CD4-positive, alpha-beta memory T cell (primary cell): ENCODE measurements at regions not wholly inside any gene's neighbourhood (a gene's known extent, or its start where the extent isn't known, plus 50 kb on each side); places are given as distances from the start of the nearest gene placed in this dataset.

Source experiments
- CTCF ChIA-PET: fragments of 350-600 bp; sonication (Branson Sonifier 250); formaldehyde crosslinking; loops from one replicate; lab custom pipeline; 2021; ENCODE audit warnings: inconsistent platforms; ENCODE audit not compliant: partially characterized antibody; lab: Charles Lee
- POLR2A ChIA-PET: fragments of 350-600 bp; sonication (Branson Sonifier 250); formaldehyde crosslinking; loops from one replicate; lab custom pipeline; 2021; ENCODE audit not compliant: partially characterized antibody; lab: Charles Lee
- DNase-seq, 5 donors: peaks; one replicate each; pipeline versions ENCODE4 v3.0.0 to v3.0.0-alpha.2; 2020 to 2022; ENCODE audit warnings: mixed read lengths in 1 of 5
- H3K27ac ChIP-seq: one replicate; pipeline ENCODE4 v1.7.0; 2013; ENCODE audit warnings: low read depth, low read length
- H3K27me3 ChIP-seq: 2 replicates; pipeline ENCODE4 v1.7.0; 2013; ENCODE audit warnings: mild to moderate bottlenecking, low read length, moderate library complexity; ENCODE audit not compliant: insufficient read depth
- H3K36me3 ChIP-seq: 2 replicates; pipeline ENCODE4 v1.7.0; 2013; ENCODE audit warnings: mild to moderate bottlenecking, low read length, moderate library complexity; ENCODE audit not compliant: insufficient read depth
- H3K4me1 ChIP-seq: 2 replicates; pipeline ENCODE4 v1.7.0; 2013; ENCODE audit warnings: mild to moderate bottlenecking, low read length, moderate library complexity; ENCODE audit not compliant: insufficient read depth
- H3K4me3 ChIP-seq, 2 donors: one replicate each; pipeline ENCODE4 v1.7.0; 2013; ENCODE audit warnings: low read length in 2 of 2, mild to moderate bottlenecking in 1 of 2
- H3K9me3 ChIP-seq, 2 donors: one replicate each; pipeline ENCODE4 v1.7.0; 2013; ENCODE audit warnings: low read length in 2 of 2, control low read depth in 1 of 2; ENCODE audit not compliant: control insufficient read depth in 1 of 2
- H3K27ac Mint-ChIP-seq, 7 donors: one replicate each; pipeline ENCODE4 v1.8.0; 2020 to 2021; ENCODE audit warnings: mixed read lengths in 7 of 7, mild to moderate bottlenecking in 6 of 7, inconsistent platforms in 3 of 7, moderate library complexity in 3 of 7
- H3K27me3 Mint-ChIP-seq, 2 donors: one replicate each; pipeline ENCODE4 v1.8.0; 2020 to 2021; ENCODE audit warnings: mixed read lengths in 2 of 2
- H3K36me3 Mint-ChIP-seq, 2 donors: one replicate each; pipeline ENCODE4 v1.8.0; 2020 to 2021; ENCODE audit warnings: mixed read lengths in 2 of 2, inconsistent platforms in 1 of 2, mild to moderate bottlenecking in 1 of 2
- H3K4me1 Mint-ChIP-seq, 4 donors: one replicate each; pipeline ENCODE4 v1.8.0; 2020 to 2021; ENCODE audit warnings: mixed read lengths in 4 of 4, mild to moderate bottlenecking in 1 of 4
- H3K4me3 Mint-ChIP-seq, 8 donors: one replicate each; pipeline ENCODE4 v1.8.0; 2020 to 2021; ENCODE audit warnings: mixed read lengths in 8 of 8, mild to moderate bottlenecking in 7 of 8, moderate library complexity in 6 of 8, inconsistent platforms in 3 of 8
- H3K9me3 Mint-ChIP-seq, 8 donors: one replicate each; pipeline ENCODE4 v1.8.0; 2020 to 2021; ENCODE audit warnings: mixed read lengths in 8 of 8, mild to moderate bottlenecking in 5 of 8, inconsistent platforms in 3 of 8, moderate library complexity in 1 of 8
- intact Hi-C: fragments of 100-400 bp; cut with micrococcal nuclease; formaldehyde crosslinking; loops from one replicate; pipeline ENCODE4 v1.15.1; 2023

GRCh38 chr2:100212850-100213249, 70.5 kb upstream of the AFF3 start:
- Histone ChIP-seq H3K4me1 (peaks cover 7% of the 10 kb centered on the region), H3K27ac (no peak overlapping the region), H3K4me3 (no peak overlapping the region), H3K27me3 (no peaks in the 10 kb centered on the region), H3K9me3 (no peaks in the 10 kb centered on the region), H3K36me3 (no peaks in the 10 kb centered on the region)
- peaks cover 0 to 2% of the 10 kb centered on the region in 2 donors for H3K27me3 Mint-ChIP-seq
- H3K27ac Mint-ChIP-seq: no peak overlapping the region
- ChIA-PET CTCF (no interaction called here), POLR2A (no interaction called here)
- intact Hi-C loops: no loop called here
- H3K36me3 Mint-ChIP-seq: no peaks in the 10 kb centered on the region
- no peak overlapping the region for H3K4me3 Mint-ChIP-seq
- H3K4me1 Mint-ChIP-seq: peaks cover 0 to 4% (median 0%) of the 10 kb centered on the region in 4 donors
- no peak for DNase-seq
- H3K9me3 Mint-ChIP-seq: no peaks in the 10 kb centered on the region

- Mint-ChIP-seq H3K9me3 (no peaks in the 10 kb centered on the region), H3K36me3 (no peaks in the 10 kb centered on the region), H3K4me1 (no peaks in the 10 kb centered on the region), H3K4me3 (no peak overlapping the region), H3K27me3 (peaks cover 0 to 2% of the 10 kb centered on the region in 2 donors), H3K27ac (no peak overlapping the region)
- Histone ChIP-seq H3K9me3 (no peaks in the 10 kb centered on the region), H3K4me3 (no peak overlapping the region), H3K27me3 (no peaks in the 10 kb centered on the region), H3K4me1 (no peaks in the 10 kb centered on the region), H3K36me3 (no peaks in the 10 kb centered on the region), H3K27ac (no peak overlapping the region)
- POLR2A ChIA-PET: no interaction called here
- intact Hi-C loops: no loop called here
- DNase-seq: no peak
- CTCF ChIA-PET: interaction anchor here (1.3 kb wide), 1 partner anchor 50 kb away, joined by 3 read pairs; no protein-coding TSS in a partner anchor
Measured at GRCh38 chr2:100211521-100211920, 69.1 kb upstream of the AFF3 start.

- no peak overlapping the region for H3K4me3 Mint-ChIP-seq
- no peak overlapping the region for H3K4me3 ChIP-seq
- no peak for DNase-seq
- CTCF ChIA-PET: no interaction called here
- no peaks in the 10 kb centered on the region for H3K36me3 ChIP-seq
- no peaks in the 10 kb centered on the region for H3K27me3 ChIP-seq
- intact Hi-C loops: no loop called here
- no peaks in the 10 kb centered on the region for H3K9me3 ChIP-seq
- no peak overlapping the region for H3K27ac Mint-ChIP-seq
- peaks cover 0 to 3% (median 0%) of the 10 kb centered on the region in 4 donors for H3K4me1 Mint-ChIP-seq
- H3K27me3 Mint-ChIP-seq: peaks cover 0 to 2% of the 10 kb centered on the region in 2 donors
- H3K4me1 ChIP-seq: no peaks in the 10 kb centered on the region
- H3K27ac ChIP-seq: no peak overlapping the region
- no peaks in the 10 kb centered on the region for H3K36me3 Mint-ChIP-seq
- H3K9me3 Mint-ChIP-seq: no peaks in the 10 kb centered on the region
- POLR2A ChIA-PET: no interaction called here
Measured at GRCh38 chr2:100208141-100208770, 65.9 kb upstream of the AFF3 start.

- POLR2A ChIA-PET: no interaction called here
- no peak overlapping the region for H3K4me3 ChIP-seq
- Mint-ChIP-seq H3K4me1 (peaks cover 0 to 3% (median 0%) of the 10 kb centered on the region in 4 donors), H3K4me3 (no peak overlapping the region), H3K27me3 (no peaks in the 10 kb centered on the region), H3K36me3 (no peaks in the 10 kb centered on the region), H3K27ac (no peak overlapping the region), H3K9me3 (no peaks in the 10 kb centered on the region)
- H3K27me3 ChIP-seq: no peaks in the 10 kb centered on the region
- intact Hi-C loops: no loop called here
- no peaks in the 10 kb centered on the region for H3K9me3 ChIP-seq
- no peaks in the 10 kb centered on the region for H3K36me3 ChIP-seq
- no peak overlapping the region for H3K27ac ChIP-seq
- DNase-seq: no peak
- H3K4me1 ChIP-seq: no peaks in the 10 kb centered on the region
- CTCF ChIA-PET: no interaction called here
Measured at GRCh38 chr2:100207411-100207885, 65.1 kb upstream of the AFF3 start.

GRCh38 chr2:100206731-100207255, 64.4 kb upstream of the AFF3 start:
- no peak overlapping the region for H3K27ac ChIP-seq
- H3K36me3 ChIP-seq: no peaks in the 10 kb centered on the region
- CTCF ChIA-PET: no interaction called here
- Mint-ChIP-seq H3K36me3 (no peaks in the 10 kb centered on the region), H3K27ac (no peak overlapping the region), H3K4me3 (no peak overlapping the region), H3K9me3 (peaks cover 0 to 3% (median 0%) of the 10 kb centered on the region in 8 donors), H3K4me1 (peaks cover 0 to 3% (median 0%) of the 10 kb centered on the region in 4 donors), H3K27me3 (no peaks in the 10 kb centered on the region)
- no peaks in the 10 kb centered on the region for H3K27me3 ChIP-seq
- H3K4me3 ChIP-seq: no peak overlapping the region
- POLR2A ChIA-PET: no interaction called here
- H3K9me3 ChIP-seq: no peaks in the 10 kb centered on the region
- no peak for DNase-seq
- intact Hi-C loops: no loop called here
- no peaks in the 10 kb centered on the region for H3K4me1 ChIP-seq

- intact Hi-C loops: no loop called here
- DNase-seq: no peak
- no peaks in the 10 kb centered on the region for H3K4me1 ChIP-seq
- no peak overlapping the region for H3K27ac ChIP-seq
- no peaks in the 10 kb centered on the region for H3K9me3 ChIP-seq
- no peaks in the 10 kb centered on the region for H3K27me3 ChIP-seq
- ChIA-PET CTCF (no interaction called here), POLR2A (no interaction called here)
- no peak overlapping the region for H3K4me3 ChIP-seq
- H3K4me1 Mint-ChIP-seq: peaks cover 0 to 3% (median 0%) of the 10 kb centered on the region in 4 donors
- peaks cover 0 to 3% (median 0%) of the 10 kb centered on the region in 8 donors for H3K9me3 Mint-ChIP-seq
- no peak overlapping the region for H3K4me3 Mint-ChIP-seq
- no peaks in the 10 kb centered on the region for H3K27me3 Mint-ChIP-seq
- H3K36me3 Mint-ChIP-seq: no peaks in the 10 kb centered on the region
- H3K27ac Mint-ChIP-seq: no peak overlapping the region
- no peaks in the 10 kb centered on the region for H3K36me3 ChIP-seq
Measured at GRCh38 chr2:100205174-100205573, 62.8 kb upstream of the AFF3 start.

GRCh38 chr2:100202567-100202966, 60.2 kb upstream of the AFF3 start:
- no peaks in the 10 kb centered on the region for H3K36me3 ChIP-seq
- Mint-ChIP-seq H3K4me3 (no peak overlapping the region), H3K4me1 (peaks cover 0 to 3% (median 0%) of the 10 kb centered on the region in 4 donors), H3K9me3 (peaks cover 0 to 3% (median 0%) of the 10 kb centered on the region in 8 donors), H3K27me3 (no peaks in the 10 kb centered on the region), H3K27ac (peak overlapping the region in 1 of 7 donors; percentile 61), H3K36me3 (no peaks in the 10 kb centered on the region)
- no peak overlapping the region for H3K4me3 ChIP-seq
- H3K9me3 ChIP-seq: no peaks in the 10 kb centered on the region
- no peaks in the 10 kb centered on the region for H3K27me3 ChIP-seq
- intact Hi-C loops: no loop called here
- ChIA-PET CTCF (no interaction called here), POLR2A (no interaction called here)
- H3K4me1 ChIP-seq: no peaks in the 10 kb centered on the region
- no peak for DNase-seq
- H3K27ac ChIP-seq: no peak overlapping the region
